ENCODE measurements at regions not wholly inside any gene's neighbourhood (a gene's known extent, or its start where the extent isn't known, plus 50 kb on each side); places are given as distances from the start of the nearest gene placed in this dataset.

DNA sequence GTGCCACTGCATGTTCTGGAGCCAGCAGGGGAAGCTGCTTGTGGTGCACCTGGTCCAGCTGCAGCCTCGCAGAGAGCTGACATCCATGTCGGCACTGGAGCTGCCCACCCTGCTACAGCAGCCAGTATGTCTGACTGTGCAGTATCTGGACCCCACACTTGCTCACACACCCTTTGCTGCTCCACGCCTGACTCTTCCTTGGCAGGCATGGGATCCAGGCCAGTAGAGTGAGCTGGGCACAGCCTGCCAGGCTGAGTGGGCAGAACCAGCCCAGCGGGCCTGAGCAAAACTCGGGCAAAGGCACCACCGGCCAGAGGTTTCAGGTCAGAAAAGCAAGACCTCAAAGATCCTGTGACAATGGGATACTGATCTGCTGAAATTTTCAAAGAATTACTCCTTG, 690.1 kb downstream of the STPG2 start:
- TF ChIP-seq YY1 (IDR thresholded peaks at IDR 0.05; ENCODE audit: insufficient read depth, insufficient read length) (no peak), ZNF274 (IDR thresholded peaks at IDR 0.05; ENCODE audit: low read depth, low read length) (no peak)
